ENCODE measurements at regions not wholly inside any gene's neighbourhood (a gene's known extent, or its start where the extent isn't known, plus 50 kb on each side); places are given as distances from the start of the nearest gene placed in this dataset.

DNA sequence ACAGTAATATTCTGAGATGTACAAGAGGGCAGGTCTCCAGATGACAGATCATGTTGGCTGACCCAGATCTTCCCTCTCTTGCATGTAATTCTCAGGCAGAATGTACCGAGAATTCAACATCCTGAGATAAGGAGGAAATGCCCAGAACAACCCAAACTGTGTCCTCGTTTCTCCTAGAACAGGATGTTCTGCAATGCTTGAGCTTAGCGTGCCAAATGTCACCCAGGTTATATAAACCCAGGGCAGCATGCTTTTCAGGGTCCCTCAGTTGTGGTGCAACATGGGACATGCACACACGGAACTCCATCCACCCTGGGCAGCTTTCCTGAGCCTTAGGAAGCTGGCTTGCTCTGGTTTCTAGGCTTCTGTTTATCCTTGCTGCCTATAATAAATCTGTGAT lies 102.1 kb upstream of the CMC1 start:
- Histone ChIP-seq H3K9me3 (ENCODE audit: control insufficient read depth, insufficient read depth, low read length) (no peaks in the 10 kb centered on the region), H3F3A (ENCODE audit: control insufficient read depth, insufficient read depth) (no peaks in the 10 kb centered on the region), H3K4me3 (ENCODE audit: low read length) (no peak overlapping the region), H4K20me1 (ENCODE audit: control insufficient read depth, insufficient read depth, low read depth, low read length) (no peaks in the 10 kb centered on the region), H3K4me1 (ENCODE audit: control insufficient read depth, low read length) (no peaks in the 10 kb centered on the region), H3K27me3 (ENCODE audit: control insufficient read depth, low read length) (0 out of 2 replicates have a peak, but pooled peaks cover 2% of the 10 kb centered on the region), H3K79me2 (ENCODE audit: control insufficient read depth, low read length) (no peaks in the 10 kb centered on the region), H3K4me2 (ENCODE audit: low read length) (no peak overlapping the region), H3K27ac (ENCODE audit: low read depth, low read length) (no peak overlapping the region), H3K9me2 (replicated peaks; ENCODE audit: control insufficient read depth, low read length) (no peaks in the 10 kb centered on the region), H3K36me3 (ENCODE audit: control insufficient read depth, low read length) (no peaks in the 10 kb centered on the region)
- TF ChIP-seq, protein P1, sequence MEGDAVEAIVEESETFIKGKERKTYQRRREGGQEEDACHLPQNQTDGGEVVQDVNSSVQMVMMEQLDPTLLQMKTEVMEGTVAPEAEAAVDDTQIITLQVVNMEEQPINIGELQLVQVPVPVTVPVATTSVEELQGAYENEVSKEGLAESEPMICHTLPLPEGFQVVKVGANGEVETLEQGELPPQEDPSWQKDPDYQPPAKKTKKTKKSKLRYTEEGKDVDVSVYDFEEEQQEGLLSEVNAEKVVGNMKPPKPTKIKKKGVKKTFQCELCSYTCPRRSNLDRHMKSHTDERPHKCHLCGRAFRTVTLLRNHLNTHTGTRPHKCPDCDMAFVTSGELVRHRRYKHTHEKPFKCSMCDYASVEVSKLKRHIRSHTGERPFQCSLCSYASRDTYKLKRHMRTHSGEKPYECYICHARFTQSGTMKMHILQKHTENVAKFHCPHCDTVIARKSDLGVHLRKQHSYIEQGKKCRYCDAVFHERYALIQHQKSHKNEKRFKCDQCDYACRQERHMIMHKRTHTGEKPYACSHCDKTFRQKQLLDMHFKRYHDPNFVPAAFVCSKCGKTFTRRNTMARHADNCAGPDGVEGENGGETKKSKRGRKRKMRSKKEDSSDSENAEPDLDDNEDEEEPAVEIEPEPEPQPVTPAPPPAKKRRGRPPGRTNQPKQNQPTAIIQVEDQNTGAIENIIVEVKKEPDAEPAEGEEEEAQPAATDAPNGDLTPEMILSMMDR (IDR thresholded peaks at IDR 0.05; ENCODE audit: low read depth, low read length, poor library complexity, severe bottlenecking), result no peak
- no peak for TF ChIP-seq EZH2phosphoT487 (IDR thresholded peaks at IDR 0.05; ENCODE audit: borderline replicate concordance, low read length)

DNA sequence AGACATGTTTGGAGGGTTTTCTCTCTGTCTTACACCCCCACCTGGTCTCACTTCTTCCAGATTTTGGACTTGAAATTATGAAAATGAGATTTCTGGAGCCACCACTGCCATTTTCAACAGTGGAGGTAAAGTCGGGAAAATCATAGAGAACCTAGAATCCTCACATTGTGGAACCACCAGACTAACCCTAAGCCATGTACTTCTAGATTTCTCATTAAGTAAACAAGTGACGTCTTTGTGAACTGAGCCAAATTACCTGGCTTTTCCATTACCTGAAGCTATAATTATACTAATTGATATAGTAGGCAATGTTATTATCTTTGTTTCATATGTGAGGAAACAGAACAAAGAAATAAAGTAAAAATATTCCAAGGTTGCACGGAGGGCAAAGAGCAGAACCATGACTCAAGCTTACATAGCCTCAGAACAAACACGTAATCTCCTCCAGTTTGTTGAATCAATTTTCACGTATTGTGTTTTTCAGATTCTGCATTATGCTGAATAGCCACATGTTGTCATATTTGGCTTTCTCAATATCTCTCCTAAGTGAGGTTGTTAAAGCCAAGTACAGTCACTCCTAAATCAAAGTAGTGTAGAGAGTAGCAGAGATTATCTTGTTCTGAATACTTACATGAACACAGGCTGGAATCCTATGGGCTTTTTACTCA lies 101.3 kb upstream of the CMC1 start:
- H3K79me2 ChIP-seq (ENCODE audit: control insufficient read depth, low read length), result no peaks in the 10 kb centered on the region

DNA sequence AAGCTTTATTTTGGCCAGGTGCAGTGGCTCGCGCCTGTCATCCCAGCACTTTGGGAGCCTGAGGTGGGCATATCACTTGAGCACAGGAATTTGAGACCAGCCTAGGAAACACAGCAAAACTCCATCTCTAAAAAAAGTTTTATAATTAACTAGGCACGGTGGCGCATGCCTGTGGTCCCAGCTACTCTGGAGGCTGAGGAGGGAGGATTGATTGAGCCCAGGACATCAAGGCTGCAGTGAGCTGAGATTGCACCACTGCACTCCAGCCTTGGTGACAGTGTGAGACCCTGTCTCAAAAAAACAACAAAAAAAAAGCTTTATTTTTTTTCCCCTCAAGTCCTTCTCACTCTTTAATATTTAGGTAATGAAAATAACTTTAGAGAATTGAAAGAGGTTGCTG lies 100.8 kb upstream of the CMC1 start:
- Histone ChIP-seq H3F3A (ENCODE audit: control insufficient read depth, insufficient read depth) (no peaks in the 10 kb centered on the region), H3K27me3 (ENCODE audit: control insufficient read depth, low read length) (no peaks in the 10 kb centered on the region), H3K4me1 (ENCODE audit: control insufficient read depth, low read length) (no peaks in the 10 kb centered on the region), H3K4me2 (ENCODE audit: low read length) (no peak overlapping the region), H3K79me2 (ENCODE audit: control insufficient read depth, low read length) (no peaks in the 10 kb centered on the region), H3K9me2 (replicated peaks; ENCODE audit: control insufficient read depth, low read length) (no peaks in the 10 kb centered on the region), H3K9me3 (ENCODE audit: control insufficient read depth, insufficient read depth, low read length) (no peaks in the 10 kb centered on the region), H3K27ac (ENCODE audit: low read depth, low read length) (no peak overlapping the region), H3K36me3 (ENCODE audit: control insufficient read depth, low read length) (no peaks in the 10 kb centered on the region), H4K20me1 (ENCODE audit: control insufficient read depth, insufficient read depth, low read depth, low read length) (no peaks in the 10 kb centered on the region), H3K4me3 (ENCODE audit: low read length) (no peak overlapping the region)
- TF ChIP-seq, protein P1 (IDR thresholded peaks at IDR 0.05; ENCODE audit: low read depth, low read length, poor library complexity, severe bottlenecking), result no peak
- no peak for TF ChIP-seq EZH2phosphoT487 (IDR thresholded peaks at IDR 0.05; ENCODE audit: borderline replicate concordance, low read length)

More for the DNA sequence above, 101.3 kb upstream of the CMC1 start:
- no peaks in the 10 kb centered on the region for H3K4me1 ChIP-seq (ENCODE audit: control insufficient read depth, low read length)
- no peak overlapping the region for H3K27ac ChIP-seq (ENCODE audit: low read depth, low read length)
- H3K27me3 ChIP-seq (ENCODE audit: control insufficient read depth, low read length), result no peaks in the 10 kb centered on the region
- H3K4me2 ChIP-seq (ENCODE audit: low read length), result no peak overlapping the region
- no peak overlapping the region for H3K4me3 ChIP-seq (ENCODE audit: low read length)
- no peak for TF ChIP-seq EZH2phosphoT487 (IDR thresholded peaks at IDR 0.05; ENCODE audit: borderline replicate concordance, low read length)
- TF ChIP-seq, protein P1 (IDR thresholded peaks at IDR 0.05; ENCODE audit: low read depth, low read length, poor library complexity, severe bottlenecking), result no peak
- no peaks in the 10 kb centered on the region for H3F3A ChIP-seq (ENCODE audit: control insufficient read depth, insufficient read depth)
- H3K36me3 ChIP-seq (ENCODE audit: control insufficient read depth, low read length), result no peaks in the 10 kb centered on the region
- no peaks in the 10 kb centered on the region for H4K20me1 ChIP-seq (ENCODE audit: control insufficient read depth, insufficient read depth, low read depth, low read length)
- H3K9me3 ChIP-seq (ENCODE audit: control insufficient read depth, insufficient read depth, low read length), result no peaks in the 10 kb centered on the region
- H3K9me2 ChIP-seq (replicated peaks; ENCODE audit: control insufficient read depth, low read length), result no peaks in the 10 kb centered on the region

All from DOHH2 (cell line).